CD4-positive, alpha-beta T cell treated with Interleukin-1 beta for 1 hour (primary cell): ENCODE measurements at regions not wholly inside any gene's neighbourhood (a gene's known extent, or its start where the extent isn't known, plus 50 kb on each side); places are given as distances from the start of the nearest gene placed in this dataset.
A peak's percentile ranks its signal among the peaks of the same experiment; 100 is the strongest.
"Not testable (repeated sequence)": the region's sequence is repeated elsewhere in the genome, so short reads cannot be mapped to it uniquely, and the experiment has no call there.

ENCODE experiments used
- DNase-seq, 2 donors: peaks; one replicate each; pipeline ENCODE4 v3.0.0-alpha.2; 2020 to 2022

GRCh38 chr14:87813686-87814085, 179.3 kb downstream of the GALC start:
- DNase-seq = no peak

- DNase-seq = no peak
Measured at GRCh38 chr14:87813211-87813610, 179.8 kb downstream of the GALC start.

- no peak for DNase-seq
Measured at GRCh38 chr14:87811246-87811645, 181.7 kb downstream of the GALC start.

- no peak for DNase-seq
Measured at GRCh38 chr14:87810711-87811110, 182.3 kb downstream of the GALC start.

GRCh38 chr14:87809261-87809660, 183.7 kb downstream of the GALC start:
- DNase-seq = no peak

GRCh38 chr14:87805315-87805723, 187.7 kb downstream of the GALC start:
- DNase-seq = peak in 1 of 2 donors; percentile 22

- no peak for DNase-seq
Measured at GRCh38 chr14:87800216-87800615, 192.8 kb downstream of the GALC start.

GRCh38 chr14:87799400-87799799, 193.6 kb downstream of the GALC start:
- DNase-seq = no peak

GRCh38 chr14:87797001-87797400, 196.0 kb downstream of the GALC start:
- no peak for DNase-seq

GRCh38 chr14:87794561-87794960, 198.4 kb downstream of the GALC start:
- DNase-seq = no peak

GRCh38 chr14:87785897-87786296, 207.1 kb downstream of the GALC start:
- no peak for DNase-seq

- DNase-seq = no peak
Measured at GRCh38 chr14:87784386-87784785, 208.6 kb downstream of the GALC start.

- DNase-seq = no peak
Measured at GRCh38 chr14:87783071-87783470, 209.9 kb downstream of the GALC start.

GRCh38 chr14:87772854-87773253, 220.1 kb downstream of the GALC start:
- no peak for DNase-seq

- no peak for DNase-seq
Measured at GRCh38 chr14:87767567-87767901, 225.4 kb downstream of the GALC start.

- DNase-seq = no peak
Measured at GRCh38 chr14:87758876-87759275, 234.1 kb downstream of the GALC start.

GRCh38 chr14:87756661-87757060, 236.3 kb downstream of the GALC start:
- DNase-seq = no peak

- DNase-seq = no peak
Measured at GRCh38 chr14:87754520-87755223, 238.3 kb downstream of the GALC start.

- no peak for DNase-seq
Measured at GRCh38 chr14:87748558-87748957, 244.4 kb downstream of the GALC start.

GRCh38 chr14:87745507-87746118, 247.4 kb downstream of the GALC start:
- DNase-seq = peak in 1 of 2 donors; percentile 9

GRCh38 chr14:87734577-87735360, 258.2 kb downstream of the GALC start:
- DNase-seq = not testable (repeated sequence)

- not testable (repeated sequence) for DNase-seq
Measured at GRCh38 chr14:87733115-87733514, 259.9 kb downstream of the GALC start.

GRCh38 chr14:87732562-87732961, 260.4 kb downstream of the GALC start:
- no peak for DNase-seq

- no peak for DNase-seq
Measured at GRCh38 chr14:87725318-87725717, 267.7 kb downstream of the GALC start.
